GM21723 (cell line): ENCODE measurements at regions not wholly inside any gene's neighbourhood (a gene's known extent, or its start where the extent isn't known, plus 50 kb on each side); places are given as distances from the start of the nearest gene placed in this dataset.
"Not testable (repeated sequence)": the region's sequence is repeated elsewhere in the genome, so short reads cannot be mapped to it uniquely, and the experiment has no call there.

Experiments
- ATAC-seq: cut with Tn5 transposase; IDR thresholded peaks from one replicate; pipeline ENCODE4 v1.9.1; 2021; ENCODE audit warnings: mild to moderate bottlenecking, moderate library complexity; ENCODE audit not compliant: unreplicated experiment

- no peak for ATAC-seq
Measured at GRCh38 chr10:109308971-109309370, 614.3 kb downstream of the XPNPEP1 start.

GRCh38 chr10:109307102-109307501, 616.2 kb downstream of the XPNPEP1 start:
- not testable (repeated sequence) for ATAC-seq

DNA sequence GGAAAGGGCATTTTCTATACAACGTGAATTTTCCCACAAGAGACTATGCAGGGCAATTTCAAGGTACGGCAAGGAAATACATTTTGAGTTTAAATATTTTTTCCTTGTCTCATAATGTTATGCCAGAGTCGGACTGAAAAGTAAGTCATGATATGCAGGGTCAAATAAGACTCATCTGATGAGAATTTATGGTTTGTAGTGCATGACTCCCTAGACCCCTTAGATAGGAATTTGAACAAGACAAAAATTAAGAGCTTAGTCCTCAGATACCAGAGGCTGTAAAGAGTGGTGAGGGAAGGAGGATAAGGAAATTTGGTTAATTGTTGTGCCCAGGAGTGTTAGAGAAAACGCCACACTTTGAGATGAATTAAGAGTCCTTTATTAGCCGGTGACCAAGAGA, 616.6 kb downstream of the XPNPEP1 start:
- no peak for ATAC-seq

GRCh38 chr10:109287858-109288257, 635.5 kb downstream of the XPNPEP1 start:
- ATAC-seq = no peak

DNA sequence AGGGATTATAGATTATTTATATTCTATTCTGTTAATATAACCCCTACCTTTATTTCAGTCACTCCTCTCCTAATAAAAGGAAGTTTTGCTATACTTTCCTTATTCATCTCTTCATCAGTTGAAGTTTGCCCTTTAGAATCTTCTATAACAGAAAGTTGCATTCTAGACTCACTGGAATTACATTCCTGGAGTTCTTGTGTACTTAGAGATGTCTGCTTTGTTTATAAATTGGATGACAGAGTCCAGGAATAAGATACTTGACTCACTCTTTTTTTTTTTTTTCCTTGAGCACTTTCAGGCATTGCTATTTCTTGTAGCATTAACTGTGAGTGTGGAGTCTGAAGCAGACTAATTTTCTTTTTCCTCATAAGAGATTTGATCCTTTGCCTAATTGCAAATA, 640.8 kb downstream of the XPNPEP1 start:
- no peak for ATAC-seq

- ATAC-seq = no peak
Measured at GRCh38 chr10:109281347-109281746, 642.0 kb downstream of the XPNPEP1 start.

DNA sequence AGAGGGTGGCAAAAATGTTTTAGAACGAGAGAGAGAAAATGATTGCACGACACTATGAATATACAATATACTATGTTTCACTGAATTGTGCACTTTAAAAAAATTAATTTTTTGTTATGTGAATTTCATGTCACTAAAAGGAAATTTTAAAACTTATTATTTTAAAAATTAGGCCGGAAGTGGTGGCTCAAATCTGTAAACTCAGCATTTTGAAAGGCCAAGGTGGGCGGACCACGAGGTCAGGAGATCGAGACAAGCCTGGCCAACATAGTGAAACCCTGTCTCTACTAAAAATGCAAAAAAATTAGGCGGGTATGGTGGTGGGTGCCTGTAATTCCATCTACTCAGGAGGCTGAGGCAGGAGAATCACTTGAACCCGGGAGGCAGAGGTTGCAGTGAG, 642.5 kb downstream of the XPNPEP1 start:
- no peak for ATAC-seq

- ATAC-seq = no peak
Measured at GRCh38 chr10:109277456-109277855, 645.9 kb downstream of the XPNPEP1 start.

GRCh38 chr10:109275960-109276359, 647.4 kb downstream of the XPNPEP1 start:
- no peak for ATAC-seq

- no peak for ATAC-seq
Measured at GRCh38 chr10:109274681-109275080, 648.6 kb downstream of the XPNPEP1 start.

- no peak for ATAC-seq
Measured at GRCh38 chr10:109270173-109270572, 653.1 kb downstream of the XPNPEP1 start.

DNA sequence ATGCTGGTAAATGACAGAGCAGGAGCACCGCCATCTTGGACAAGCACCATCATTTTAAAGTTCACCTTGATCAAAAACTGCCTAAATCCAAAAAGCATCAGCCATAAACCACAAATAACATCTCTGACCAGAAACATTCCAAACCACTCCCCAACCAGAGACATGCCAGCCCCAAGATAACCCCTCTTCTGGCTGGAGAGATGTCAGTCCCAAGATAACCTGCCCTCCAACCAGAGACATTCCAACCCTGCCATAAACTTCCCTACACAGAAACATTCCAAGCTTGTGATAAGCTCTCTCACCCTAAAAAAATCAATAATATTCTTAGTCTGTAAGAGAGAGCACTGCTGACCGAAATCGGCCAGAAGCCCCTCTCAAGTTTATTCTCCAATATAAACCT, 659.3 kb downstream of the XPNPEP1 start:
- ATAC-seq = no peak

- no peak for ATAC-seq
Measured at GRCh38 chr10:109261231-109261630, 662.1 kb downstream of the XPNPEP1 start.

- ATAC-seq = no peak
Measured at GRCh38 chr10:109259293-109259692, 664.0 kb downstream of the XPNPEP1 start.

- no peak for ATAC-seq
Measured at GRCh38 chr10:109253306-109253705, 670.0 kb downstream of the XPNPEP1 start.

DNA sequence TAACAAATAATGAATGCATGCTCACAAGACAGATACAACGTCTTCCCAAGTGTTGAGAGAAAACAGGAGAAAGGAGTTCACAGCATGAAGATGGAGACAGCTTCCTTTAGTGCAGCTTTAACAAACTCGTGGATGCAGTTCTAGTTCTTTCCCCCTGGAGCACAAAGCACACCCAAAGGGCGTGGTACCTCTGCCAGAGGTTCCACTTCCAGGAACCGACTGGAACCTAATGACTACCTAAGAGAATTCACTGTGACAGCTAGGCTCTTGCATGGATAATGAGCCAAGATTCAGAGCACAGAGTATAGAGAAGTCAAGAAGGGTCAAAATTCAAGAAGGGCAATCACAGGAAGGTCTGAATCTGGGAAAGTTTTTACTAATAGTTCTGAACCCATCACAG, 673.2 kb downstream of the XPNPEP1 start:
- no peak for ATAC-seq

GRCh38 chr10:109247814-109248213, 675.5 kb downstream of the XPNPEP1 start:
- no peak for ATAC-seq

DNA sequence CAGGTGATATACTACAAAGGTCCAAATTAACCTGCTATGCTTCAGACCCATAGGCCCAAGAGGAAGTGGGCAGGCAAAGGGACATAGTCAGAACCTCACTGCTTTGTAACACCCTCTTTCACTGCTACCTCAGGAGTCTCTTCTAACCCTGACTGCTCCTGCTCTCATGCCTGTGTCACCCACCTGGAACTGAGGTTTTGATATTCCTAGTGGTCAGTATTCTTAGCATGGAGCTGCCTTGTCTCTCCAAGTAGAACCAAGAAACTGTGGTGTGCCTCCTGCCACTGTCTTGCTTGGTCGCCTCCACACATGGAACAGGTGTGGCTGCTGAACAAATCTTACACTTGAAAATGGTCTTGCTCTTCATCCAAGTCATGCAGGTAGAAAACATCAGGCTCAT, 677.5 kb downstream of the XPNPEP1 start:
- ATAC-seq = no peak

GRCh38 chr10:109239371-109239770, 683.9 kb downstream of the XPNPEP1 start:
- ATAC-seq = no peak

- ATAC-seq = no peak
Measured at GRCh38 chr10:109237682-109238081, 685.6 kb downstream of the XPNPEP1 start.

DNA sequence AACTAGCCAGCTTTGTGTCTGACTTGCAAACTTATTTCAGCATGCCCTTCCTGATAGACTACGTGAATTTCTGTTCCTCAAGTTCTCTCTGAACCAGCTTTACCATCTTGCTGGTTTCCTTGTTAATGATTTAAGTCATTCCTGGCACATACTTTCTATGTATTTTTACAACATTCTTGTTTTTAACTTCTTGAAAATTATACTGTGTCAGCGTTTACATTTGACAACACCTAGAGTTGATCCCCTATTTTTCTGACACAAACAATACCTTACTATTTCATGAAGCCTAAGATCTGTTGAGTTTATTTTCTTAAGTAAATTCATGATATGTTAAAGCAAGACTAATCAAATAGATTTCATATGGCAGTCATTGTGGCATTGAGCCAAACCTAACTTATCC, 686.3 kb downstream of the XPNPEP1 start:
- no peak for ATAC-seq

DNA sequence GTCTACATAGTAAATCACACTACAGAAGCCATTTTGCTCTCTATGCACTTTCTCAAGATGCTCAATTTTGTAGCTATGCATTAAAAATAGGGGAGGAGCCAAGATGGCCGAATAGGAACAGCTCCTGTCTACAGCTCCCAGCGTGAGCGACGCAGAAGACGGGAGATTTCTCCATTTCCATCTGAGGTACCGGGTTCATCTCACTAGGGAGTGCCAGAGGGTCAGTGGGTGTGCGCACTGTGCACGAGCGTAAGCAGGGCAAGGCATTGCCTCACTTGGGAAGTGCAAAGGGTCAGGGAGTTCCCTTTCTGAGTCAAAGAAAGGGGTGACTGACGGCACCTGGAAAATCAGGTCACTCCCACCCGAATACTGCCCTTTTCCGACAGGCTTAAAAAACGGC, 699.8 kb downstream of the XPNPEP1 start:
- not testable (repeated sequence) for ATAC-seq

DNA sequence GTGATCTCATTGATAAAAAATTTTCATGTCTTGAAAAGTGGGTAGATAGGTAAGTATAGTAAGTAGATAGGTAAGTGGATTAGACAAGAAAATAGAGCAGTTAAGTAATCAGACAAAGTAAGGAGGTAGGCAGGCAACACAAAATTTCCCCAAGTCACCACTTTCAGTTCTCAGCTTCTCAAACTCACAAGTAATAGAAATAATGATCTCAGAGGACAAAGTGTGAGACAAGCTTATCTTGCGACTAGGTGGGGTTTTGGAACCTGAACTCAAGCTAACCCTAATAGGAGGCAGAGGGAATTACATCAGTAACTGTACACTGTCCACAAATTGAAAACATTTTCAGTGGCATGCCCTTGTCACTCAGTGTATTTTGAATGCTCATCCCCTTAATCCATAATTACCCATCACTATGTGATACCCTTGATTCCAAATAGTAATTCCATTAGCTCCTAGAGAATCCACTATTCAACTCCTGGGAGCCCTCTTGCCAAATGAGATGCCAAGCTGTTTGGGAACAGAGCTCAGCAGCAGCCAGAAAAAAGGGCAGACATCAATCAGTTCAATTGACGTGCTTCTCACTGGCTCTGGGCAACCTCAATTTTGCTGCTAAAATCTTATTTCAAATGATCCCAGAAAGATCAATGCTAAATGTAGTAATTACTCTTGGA, 703.2 kb downstream of the XPNPEP1 start:
- ATAC-seq = no peak
